Karpas-422 (cell line): ENCODE measurements at regions not wholly inside any gene's neighbourhood (a gene's known extent, or its start where the extent isn't known, plus 50 kb on each side); places are given as distances from the start of the nearest gene placed in this dataset.

ENCODE experiments used
- DNase-seq: peaks from one replicate; pipeline ENCODE4 v3.0.0-alpha.2; 2015
- H2AFZ ChIP-seq: fragments of 200-600 bp; sonication (generic); 2 replicates; pipeline ENCODE4 v1.6.1; 2014; ENCODE audit warnings: antibody characterized with exemption, low read length, mixed read lengths
- H3K27ac ChIP-seq: fragments of 200-600 bp; sonication (generic); 2 replicates; pipeline ENCODE4 v1.5.1; 2014; ENCODE audit warnings: mild to moderate bottlenecking, low read length, moderate library complexity
- H3K27me3 ChIP-seq: fragments of 200-600 bp; sonication (generic); 2 replicates; pipeline ENCODE4 v1.6.1; 2014; ENCODE audit warnings: low read length, mixed read lengths
- H3K36me3 ChIP-seq: fragments of 200-600 bp; sonication (generic); 2 replicates; pipeline ENCODE4 v1.6.1; 2014; ENCODE audit warnings: low read length, mixed read lengths; ENCODE audit not compliant: insufficient read depth
- H3K4me1 ChIP-seq: fragments of 200-600 bp; sonication (generic); 2 replicates; pipeline ENCODE4 v1.6.1; 2014; ENCODE audit warnings: mild to moderate bottlenecking, low read length, mixed read lengths
- H3K4me2 ChIP-seq: fragments of 200-600 bp; sonication (generic); 2 replicates; pipeline ENCODE4 v1.6.1; 2014; ENCODE audit warnings: low read length, low read depth, mild to moderate bottlenecking; ENCODE audit not compliant: poor library complexity, severe bottlenecking
- H3K4me3 ChIP-seq: fragments of 200-600 bp; sonication (generic); 2 replicates; pipeline ENCODE4 v1.5.1; 2014; ENCODE audit warnings: mild to moderate bottlenecking, antibody characterized with exemption, low read length, mixed read lengths
- H3K79me2 ChIP-seq: fragments of 200-600 bp; sonication (generic); 2 replicates; pipeline ENCODE4 v1.6.1; 2014; ENCODE audit warnings: mild to moderate bottlenecking, low read length, mixed read lengths
- H3K9ac ChIP-seq: fragments of 200-600 bp; sonication (generic); 2 replicates; pipeline ENCODE4 v1.6.0; 2014; ENCODE audit warnings: low read length
- H3K9me2 ChIP-seq: fragments of 200-600 bp; sonication (generic), shearing (Covaris generic); replicated peaks from 2 replicates; pipeline ENCODE4 v1.6.0; 2014; ENCODE audit warnings: mild to moderate bottlenecking, low read length, moderate library complexity; ENCODE audit not compliant: insufficient read depth
- H3K9me3 ChIP-seq: fragments of 300-700, 200-600 bp; sonication (generic); 2 replicates; pipeline ENCODE4 v1.6.1; 2014; ENCODE audit warnings: low read length, mixed read lengths
- H4K20me1 ChIP-seq: fragments of 200-600 bp; sonication (generic); 2 replicates; pipeline ENCODE4 v1.6.1; 2014; ENCODE audit warnings: mild to moderate bottlenecking, antibody characterized with exemption, low read length, low read depth; ENCODE audit not compliant: insufficient read depth

GRCh38 chr17:53353919-53354351, 468.8 kb upstream of the KIF2B start:
- Histone ChIP-seq H3K4me2 (no peak overlapping the region), H3K36me3 (no peaks in the 10 kb centered on the region), H3K4me1 (no peaks in the 10 kb centered on the region), H3K79me2 (no peaks in the 10 kb centered on the region), H2AFZ (no peak overlapping the region), H3K27me3 (no peaks in the 10 kb centered on the region), H3K9me3 (peaks cover 27% of the 10 kb centered on the region), H3K9me2 (no peaks in the 10 kb centered on the region), H3K27ac (no peak overlapping the region), H3K9ac (no peak overlapping the region), H3K4me3 (no peak overlapping the region), H4K20me1 (no peaks in the 10 kb centered on the region)
- no peak for DNase-seq

- Histone ChIP-seq H3K9ac (no peak overlapping the region), H4K20me1 (no peaks in the 10 kb centered on the region), H3K4me1 (no peaks in the 10 kb centered on the region), H3K4me3 (no peak overlapping the region), H3K27me3 (no peaks in the 10 kb centered on the region), H3K36me3 (no peaks in the 10 kb centered on the region), H3K9me2 (no peaks in the 10 kb centered on the region), H3K27ac (no peak overlapping the region), H2AFZ (no peak overlapping the region), H3K79me2 (no peaks in the 10 kb centered on the region), H3K9me3 (peaks cover 23% of the 10 kb centered on the region), H3K4me2 (no peak overlapping the region)
- DNase-seq = no peak
Measured at GRCh38 chr17:53344778-53345177, 477.9 kb upstream of the KIF2B start.

GRCh38 chr17:53336281-53336680, 486.4 kb upstream of the KIF2B start:
- Histone ChIP-seq H3K27me3 (no peaks in the 10 kb centered on the region), H3K9me2 (no peaks in the 10 kb centered on the region), H3K9me3 (peaks cover 36% of the 10 kb centered on the region), H3K79me2 (no peaks in the 10 kb centered on the region), H3K36me3 (no peaks in the 10 kb centered on the region), H3K27ac (no peak overlapping the region), H3K4me2 (no peak overlapping the region), H4K20me1 (no peaks in the 10 kb centered on the region), H3K9ac (no peak overlapping the region), H2AFZ (no peak overlapping the region), H3K4me1 (no peaks in the 10 kb centered on the region), H3K4me3 (no peak overlapping the region)
- no peak for DNase-seq

- H3K4me1 ChIP-seq = no peaks in the 10 kb centered on the region
- H4K20me1 ChIP-seq = no peaks in the 10 kb centered on the region
- no peak overlapping the region for H3K9ac ChIP-seq
- H3K4me2 ChIP-seq = no peak overlapping the region
- H3K79me2 ChIP-seq = no peaks in the 10 kb centered on the region
- H3K4me3 ChIP-seq = no peak overlapping the region
- peaks cover 36% of the 10 kb centered on the region for H3K9me3 ChIP-seq
- no peak for DNase-seq
- no peaks in the 10 kb centered on the region for H3K9me2 ChIP-seq
- H3K27ac ChIP-seq = no peak overlapping the region
- H2AFZ ChIP-seq = no peak overlapping the region
- no peaks in the 10 kb centered on the region for H3K36me3 ChIP-seq
- no peaks in the 10 kb centered on the region for H3K27me3 ChIP-seq
Measured at GRCh38 chr17:53335443-53335842, 487.3 kb upstream of the KIF2B start.

GRCh38 chr17:53330756-53331155, 492.0 kb upstream of the KIF2B start:
- H3K9ac ChIP-seq = no peak overlapping the region
- no peaks in the 10 kb centered on the region for H3K27me3 ChIP-seq
- peaks cover 24% of the 10 kb centered on the region for H3K9me3 ChIP-seq
- no peaks in the 10 kb centered on the region for H3K9me2 ChIP-seq
- no peak for DNase-seq
- H2AFZ ChIP-seq = no peak overlapping the region
- no peak overlapping the region for H3K4me2 ChIP-seq
- H3K27ac ChIP-seq = no peak overlapping the region
- H3K4me3 ChIP-seq = no peak overlapping the region
- no peaks in the 10 kb centered on the region for H3K79me2 ChIP-seq
- no peaks in the 10 kb centered on the region for H3K36me3 ChIP-seq
- H4K20me1 ChIP-seq = no peaks in the 10 kb centered on the region
- no peaks in the 10 kb centered on the region for H3K4me1 ChIP-seq

GRCh38 chr17:53321651-53322050, 501.1 kb upstream of the KIF2B start:
- Histone ChIP-seq H3K27me3 (no peaks in the 10 kb centered on the region), H3K9me2 (no peaks in the 10 kb centered on the region), H3K9ac (no peak overlapping the region), H3K4me3 (no peak overlapping the region), H3K36me3 (no peaks in the 10 kb centered on the region), H4K20me1 (no peaks in the 10 kb centered on the region), H3K27ac (no peak overlapping the region), H3K4me2 (no peak overlapping the region), H3K9me3 (peaks cover 32% of the 10 kb centered on the region), H2AFZ (no peak overlapping the region), H3K79me2 (no peaks in the 10 kb centered on the region), H3K4me1 (no peaks in the 10 kb centered on the region)
- no peak for DNase-seq

GRCh38 chr17:53319947-53320346, 502.8 kb upstream of the KIF2B start:
- no peak for DNase-seq
- no peaks in the 10 kb centered on the region for H3K79me2 ChIP-seq
- H3K9me2 ChIP-seq = no peaks in the 10 kb centered on the region
- no peak overlapping the region for H2AFZ ChIP-seq
- no peak overlapping the region for H3K4me2 ChIP-seq
- no peaks in the 10 kb centered on the region for H3K4me1 ChIP-seq
- H3K4me3 ChIP-seq = no peak overlapping the region
- no peak overlapping the region for H3K9ac ChIP-seq
- H3K27me3 ChIP-seq = no peaks in the 10 kb centered on the region
- no peak overlapping the region for H3K27ac ChIP-seq
- peaks cover 29% of the 10 kb centered on the region for H3K9me3 ChIP-seq
- no peaks in the 10 kb centered on the region for H3K36me3 ChIP-seq
- H4K20me1 ChIP-seq = no peaks in the 10 kb centered on the region

GRCh38 chr17:53316988-53317387, 505.7 kb upstream of the KIF2B start:
- Histone ChIP-seq H3K27me3 (no peaks in the 10 kb centered on the region), H3K27ac (no peak overlapping the region), H3K4me3 (no peak overlapping the region), H3K4me1 (no peaks in the 10 kb centered on the region), H3K9me3 (peaks cover 24% of the 10 kb centered on the region), H3K9me2 (no peaks in the 10 kb centered on the region), H2AFZ (no peak overlapping the region), H3K79me2 (no peaks in the 10 kb centered on the region), H3K36me3 (no peaks in the 10 kb centered on the region), H4K20me1 (no peaks in the 10 kb centered on the region), H3K4me2 (no peak overlapping the region), H3K9ac (no peak overlapping the region)
- DNase-seq = no peak

- H4K20me1 ChIP-seq = no peaks in the 10 kb centered on the region
- H3K27ac ChIP-seq = no peak overlapping the region
- H3K9me3 ChIP-seq = peaks cover 19% of the 10 kb centered on the region
- H3K4me2 ChIP-seq = no peak overlapping the region
- H3K27me3 ChIP-seq = no peaks in the 10 kb centered on the region
- H3K9me2 ChIP-seq = no peaks in the 10 kb centered on the region
- no peaks in the 10 kb centered on the region for H3K79me2 ChIP-seq
- H3K9ac ChIP-seq = no peak overlapping the region
- no peak for DNase-seq
- no peak overlapping the region for H3K4me3 ChIP-seq
- no peaks in the 10 kb centered on the region for H3K36me3 ChIP-seq
- no peak overlapping the region for H2AFZ ChIP-seq
- no peaks in the 10 kb centered on the region for H3K4me1 ChIP-seq
Measured at GRCh38 chr17:53316073-53316472, 506.7 kb upstream of the KIF2B start.
